Activated CD8-positive, alpha-beta T cell treated with anti-CD3 and anti-CD28 coated beads for 36 hours (primary cell): ENCODE measurements at regions not wholly inside any gene's neighbourhood (a gene's known extent, or its start where the extent isn't known, plus 50 kb on each side); places are given as distances from the start of the nearest gene placed in this dataset.
A peak's percentile ranks its signal among the peaks of the same experiment; 100 is the strongest.

Experiments
- ATAC-seq: fragments of 200-7000 bp; cut with Tn5 transposase; one replicate; pipeline ENCODE4 v1.10.0; 2021; ENCODE audit warnings: mild to moderate bottlenecking, moderate library complexity
- CTCF ChIA-PET: fragments of 350-600 bp; sonication (Branson Sonifier 250); formaldehyde crosslinking; loops from one replicate; lab custom pipeline; 2021; ENCODE audit warnings: antibody characterized with exemption; lab: Charles Lee
- POLR2A ChIA-PET: fragments of 350-600 bp; sonication (Branson Sonifier 250); formaldehyde crosslinking; loops from one replicate; lab custom pipeline; 2021; ENCODE audit warnings: antibody characterized with exemption; lab: Charles Lee
- DNase-seq: peaks from one replicate; pipeline ENCODE4 v3.0.0-alpha.2; 2020
- H3K27ac Mint-ChIP-seq: one replicate; pipeline ENCODE4 v1.8.0; 2021; ENCODE audit warnings: mild to moderate bottlenecking, mixed read lengths
- H3K27me3 Mint-ChIP-seq: one replicate; pipeline ENCODE4 v1.8.0; 2021; ENCODE audit warnings: mixed read lengths
- H3K36me3 Mint-ChIP-seq: one replicate; pipeline ENCODE4 v1.8.0; 2021; ENCODE audit warnings: low read depth, mixed read lengths
- H3K4me1 Mint-ChIP-seq: one replicate; pipeline ENCODE4 v1.8.0; 2021; ENCODE audit warnings: low read depth, mixed read lengths
- H3K4me3 Mint-ChIP-seq: one replicate; pipeline ENCODE4 v1.8.0; 2021; ENCODE audit warnings: mild to moderate bottlenecking, moderate library complexity, mixed read lengths
- H3K9me3 Mint-ChIP-seq: one replicate; pipeline ENCODE4 v1.8.0; 2021; ENCODE audit warnings: mixed read lengths
- intact Hi-C: fragments of 100-400 bp; cut with micrococcal nuclease; formaldehyde crosslinking; loops from one replicate; pipeline ENCODE4 v1.10.0; 2022
- TF ChIP-seq, protein P1 (sequence below): fragments of 200-600 bp; IDR thresholded peaks from one replicate; pipeline ENCODE4 v1.8.0; 2022; ENCODE audit warnings: antibody characterized with exemption, mild to moderate bottlenecking

DNA sequence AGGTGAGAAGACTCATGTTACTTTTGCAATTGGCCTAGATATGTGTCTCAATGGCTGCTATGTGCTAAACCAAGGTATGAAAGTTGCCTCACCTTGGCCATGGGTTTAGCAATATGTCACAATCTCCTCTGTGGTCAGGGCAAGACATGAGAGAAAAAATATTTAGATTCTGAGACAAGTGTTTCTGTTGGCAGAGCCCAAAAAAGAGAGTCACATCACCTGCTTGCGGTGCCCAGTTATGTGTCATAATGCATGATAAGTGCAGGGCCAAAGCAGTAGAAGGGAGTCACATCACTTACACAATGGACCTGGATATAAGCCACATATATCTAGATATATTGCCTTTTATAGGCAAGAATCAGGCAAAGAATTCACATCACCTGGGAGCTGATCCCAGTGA is 894.1 kb upstream of the AMELY start:
- H3K4me3 Mint-ChIP-seq = no peak overlapping the region
- ATAC-seq (no peak), DNase-seq (no peak)
- H3K27ac Mint-ChIP-seq = no peak overlapping the region
- POLR2A ChIA-PET = no interaction called here
- CTCF ChIA-PET = no interaction called here
- no peaks in the 10 kb centered on the region for H3K36me3 Mint-ChIP-seq
- no peaks in the 10 kb centered on the region for H3K27me3 Mint-ChIP-seq
- H3K4me1 Mint-ChIP-seq = no peaks in the 10 kb centered on the region
- no peaks in the 10 kb centered on the region for H3K9me3 Mint-ChIP-seq
- intact Hi-C loops = no loop called here
- TF ChIP-seq, protein P1, sequence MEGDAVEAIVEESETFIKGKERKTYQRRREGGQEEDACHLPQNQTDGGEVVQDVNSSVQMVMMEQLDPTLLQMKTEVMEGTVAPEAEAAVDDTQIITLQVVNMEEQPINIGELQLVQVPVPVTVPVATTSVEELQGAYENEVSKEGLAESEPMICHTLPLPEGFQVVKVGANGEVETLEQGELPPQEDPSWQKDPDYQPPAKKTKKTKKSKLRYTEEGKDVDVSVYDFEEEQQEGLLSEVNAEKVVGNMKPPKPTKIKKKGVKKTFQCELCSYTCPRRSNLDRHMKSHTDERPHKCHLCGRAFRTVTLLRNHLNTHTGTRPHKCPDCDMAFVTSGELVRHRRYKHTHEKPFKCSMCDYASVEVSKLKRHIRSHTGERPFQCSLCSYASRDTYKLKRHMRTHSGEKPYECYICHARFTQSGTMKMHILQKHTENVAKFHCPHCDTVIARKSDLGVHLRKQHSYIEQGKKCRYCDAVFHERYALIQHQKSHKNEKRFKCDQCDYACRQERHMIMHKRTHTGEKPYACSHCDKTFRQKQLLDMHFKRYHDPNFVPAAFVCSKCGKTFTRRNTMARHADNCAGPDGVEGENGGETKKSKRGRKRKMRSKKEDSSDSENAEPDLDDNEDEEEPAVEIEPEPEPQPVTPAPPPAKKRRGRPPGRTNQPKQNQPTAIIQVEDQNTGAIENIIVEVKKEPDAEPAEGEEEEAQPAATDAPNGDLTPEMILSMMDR = no peak

DNA sequence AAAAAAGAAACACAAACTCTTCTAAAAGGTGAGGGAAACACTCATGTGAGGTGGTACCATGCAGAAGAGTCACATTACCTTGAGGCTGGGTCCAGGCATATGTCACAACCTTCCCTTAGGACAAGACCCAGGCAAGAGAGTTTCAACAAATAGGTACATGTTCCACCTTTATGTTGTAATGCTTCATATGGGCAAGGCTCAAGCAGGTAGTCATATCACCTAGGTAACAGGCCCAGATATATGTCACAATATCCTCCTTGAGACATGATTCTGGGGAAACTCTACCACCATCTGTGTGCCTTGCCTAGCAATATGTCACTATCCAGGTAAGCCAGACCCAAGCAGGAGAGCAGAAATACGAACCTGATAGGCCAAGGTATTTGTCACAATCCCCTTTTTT is 892.2 kb upstream of the AMELY start:
- no peaks in the 10 kb centered on the region for H3K4me1 Mint-ChIP-seq
- TF ChIP-seq, protein P1 = no peak
- ATAC-seq = no peak
- intact Hi-C loops = no loop called here
- ChIA-PET CTCF (no interaction called here), POLR2A (no interaction called here)
- no peak overlapping the region for H3K27ac Mint-ChIP-seq
- H3K36me3 Mint-ChIP-seq = no peaks in the 10 kb centered on the region
- H3K9me3 Mint-ChIP-seq = no peaks in the 10 kb centered on the region
- no peaks in the 10 kb centered on the region for H3K27me3 Mint-ChIP-seq
- DNase-seq = no peak
- no peak overlapping the region for H3K4me3 Mint-ChIP-seq

DNA sequence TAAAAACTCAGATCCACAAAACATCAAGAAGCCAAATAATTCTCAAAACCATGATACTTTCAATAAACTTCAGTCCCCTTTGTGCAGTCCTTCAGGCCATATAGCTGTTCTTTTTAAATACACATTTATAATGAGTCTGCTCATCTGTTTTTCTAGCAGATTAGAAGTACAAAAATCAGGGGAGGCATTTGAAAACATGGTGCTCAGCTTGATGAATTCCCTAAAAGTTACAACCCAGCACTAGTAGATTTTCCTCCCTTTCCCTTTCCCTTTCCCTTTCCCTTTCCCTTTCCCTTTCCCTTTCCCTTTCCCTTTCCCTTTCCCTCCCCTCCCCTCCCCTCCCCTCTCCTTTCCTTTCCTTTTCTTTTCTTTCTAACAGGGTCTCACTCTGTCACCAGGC is 884.6 kb upstream of the AMELY start:
- H3K27ac Mint-ChIP-seq = no peak overlapping the region
- no peaks in the 10 kb centered on the region for H3K4me1 Mint-ChIP-seq
- TF ChIP-seq, protein P1 = no peak
- DNase-seq (no peak), ATAC-seq (no peak)
- peaks cover 3% of the 10 kb centered on the region for H3K27me3 Mint-ChIP-seq
- ChIA-PET POLR2A (no interaction called here), CTCF (no interaction called here)
- H3K36me3 Mint-ChIP-seq = no peaks in the 10 kb centered on the region
- no peaks in the 10 kb centered on the region for H3K9me3 Mint-ChIP-seq
- intact Hi-C loops = no loop called here
- H3K4me3 Mint-ChIP-seq = no peak overlapping the region

DNA sequence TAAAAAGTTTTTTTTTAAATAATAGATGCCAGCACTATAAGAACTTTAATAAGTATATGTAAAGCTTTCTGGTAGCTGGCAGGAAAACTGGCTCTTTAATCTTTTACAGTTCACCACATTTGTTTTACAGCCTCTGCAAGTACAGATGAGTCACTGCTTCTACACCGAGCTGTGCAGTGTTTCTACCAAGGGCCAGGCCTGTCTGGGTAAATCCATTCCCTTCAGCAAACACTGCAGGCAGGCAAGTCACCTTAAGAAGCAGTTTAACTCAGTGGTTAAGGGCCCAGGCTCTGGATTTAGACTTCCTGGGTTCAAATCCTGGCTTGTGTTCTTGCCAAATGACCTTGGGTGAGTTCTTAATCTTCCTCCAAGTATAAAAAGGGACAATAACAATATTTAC is 882.9 kb upstream of the AMELY start:
- H3K4me3 Mint-ChIP-seq = no peak overlapping the region

DNA sequence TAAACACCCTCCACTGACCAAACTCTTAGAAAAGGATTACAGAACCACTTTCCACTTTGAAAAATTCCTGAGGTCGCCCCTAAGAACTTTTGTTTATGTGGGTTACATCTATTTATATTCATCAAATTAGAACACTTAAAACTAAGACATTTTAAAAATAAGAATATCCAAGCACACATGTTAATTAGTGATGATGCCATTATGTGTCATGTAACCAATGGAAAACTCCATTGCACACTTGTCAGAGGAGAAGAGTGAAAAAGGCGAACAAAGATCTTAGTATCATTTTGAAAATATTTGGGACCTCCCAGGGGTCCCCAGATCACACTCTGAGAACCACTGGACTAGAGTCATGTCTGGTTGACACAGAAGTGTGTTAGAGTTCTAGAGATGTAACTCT is 882.4 kb upstream of the AMELY start:
- ATAC-seq (no peak), DNase-seq (no peak)
- Mint-ChIP-seq H3K9me3 (no peaks in the 10 kb centered on the region), H3K4me3 (no peak overlapping the region), H3K27ac (no peak overlapping the region), H3K36me3 (no peaks in the 10 kb centered on the region), H3K27me3 (peaks cover 3% of the 10 kb centered on the region), H3K4me1 (no peaks in the 10 kb centered on the region)
- POLR2A ChIA-PET = no interaction called here
- CTCF ChIA-PET = no interaction called here
- TF ChIP-seq, protein P1 = no peak
- intact Hi-C loops = no loop called here

More for the DNA sequence above, 882.9 kb upstream of the AMELY start:
- ChIA-PET CTCF (no interaction called here), POLR2A (no interaction called here)
- Mint-ChIP-seq H3K27ac (no peak overlapping the region), H3K36me3 (no peaks in the 10 kb centered on the region), H3K4me1 (no peaks in the 10 kb centered on the region), H3K9me3 (no peaks in the 10 kb centered on the region), H3K27me3 (peaks cover 3% of the 10 kb centered on the region)
- peak; percentile 9 for DNase-seq
- intact Hi-C loops = no loop called here
- TF ChIP-seq, protein P1 = no peak
- peak; percentile 53 for ATAC-seq
